Naive thymus-derived CD4-positive, alpha-beta T cell (primary cell): ENCODE measurements at regions not wholly inside any gene's neighbourhood (a gene's known extent, or its start where the extent isn't known, plus 50 kb on each side); places are given as distances from the start of the nearest gene placed in this dataset.

Experiments used
- ATAC-seq: fragments of 150-1000 bp; cut with Tn5 transposase; 2 replicates; pipeline ENCODE4 v1.10.0; 2021; ENCODE audit warnings: mild to moderate bottlenecking, moderate library complexity
- CTCF ChIA-PET: fragments of 350-600 bp; sonication (Branson Sonifier 250); formaldehyde crosslinking; loops from one replicate; lab custom pipeline; 2021; ENCODE audit warnings: antibody characterized with exemption; lab: Charles Lee
- POLR2A ChIA-PET: fragments of 350-600 bp; sonication (Branson Sonifier 250); formaldehyde crosslinking; loops from one replicate; lab custom pipeline; 2021; ENCODE audit warnings: antibody characterized with exemption, inconsistent platforms; lab: Charles Lee
- DNase-seq, 9 donors: peaks; one replicate each; pipeline versions ENCODE4 v3.0.0 to v3.0.0-alpha.2; 2020 to 2022; ENCODE audit warnings: mixed read lengths in 1 of 9
- H3K27ac ChIP-seq: one replicate; pipeline ENCODE4 v1.7.0; 2013; ENCODE audit warnings: mild to moderate bottlenecking, low read depth, low read length, moderate library complexity
- H3K27me3 ChIP-seq, 2 donors: one replicate each; pipeline ENCODE4 v1.7.0; 2013; ENCODE audit warnings: low read length in 2 of 2, mild to moderate bottlenecking in 2 of 2, moderate library complexity in 2 of 2; ENCODE audit not compliant: control insufficient read depth in 2 of 2, insufficient read depth in 2 of 2
- H3K36me3 ChIP-seq, 3 experiments: 1 replicate in 2 of 3; 2 replicates in 1 of 3; pipeline ENCODE4 v1.7.0; 2013; ENCODE audit warnings: low read length in 3 of 3, mild to moderate bottlenecking in 3 of 3, moderate library complexity in 1 of 3; ENCODE audit not compliant: insufficient read depth in 3 of 3, control insufficient read depth in 2 of 3
- H3K4me1 ChIP-seq, 2 donors: one replicate each; pipeline ENCODE4 v1.7.0; 2013; ENCODE audit warnings: low read length in 2 of 2, mild to moderate bottlenecking in 2 of 2, moderate library complexity in 1 of 2; ENCODE audit not compliant: control insufficient read depth in 2 of 2, insufficient read depth in 2 of 2
- H3K4me3 ChIP-seq: 2 replicates; pipeline ENCODE4 v1.7.0; 2013; ENCODE audit warnings: mild to moderate bottlenecking, low read length
- H3K9me3 ChIP-seq, 3 experiments: 1 replicate in 2 of 3; 2 replicates in 1 of 3; pipeline ENCODE4 v1.7.0; 2013; ENCODE audit warnings: low read length in 3 of 3; ENCODE audit not compliant: control insufficient read depth in 2 of 3
- H3K27ac Mint-ChIP-seq, 9 donors: one replicate each; pipeline ENCODE4 v1.8.0; 2020 to 2022; ENCODE audit warnings: mixed read lengths in 9 of 9, mild to moderate bottlenecking in 8 of 9, moderate library complexity in 5 of 9, inconsistent platforms in 2 of 9
- H3K27me3 Mint-ChIP-seq, 5 donors: one replicate each; pipeline ENCODE4 v1.8.0; 2021 to 2022; ENCODE audit warnings: mixed read lengths in 5 of 5, mild to moderate bottlenecking in 1 of 5
- H3K36me3 Mint-ChIP-seq, 5 donors: one replicate each; pipeline ENCODE4 v1.8.0; 2020 to 2022; ENCODE audit warnings: mixed read lengths in 5 of 5, mild to moderate bottlenecking in 3 of 5, inconsistent platforms in 1 of 5
- H3K4me1 Mint-ChIP-seq, 7 donors: one replicate each; pipeline ENCODE4 v1.8.0; 2020 to 2022; ENCODE audit warnings: mixed read lengths in 7 of 7, mild to moderate bottlenecking in 3 of 7, inconsistent platforms in 1 of 7
- H3K4me3 Mint-ChIP-seq, 10 donors: one replicate each; pipeline ENCODE4 v1.8.0; 2020 to 2022; ENCODE audit warnings: mild to moderate bottlenecking in 10 of 10, mixed read lengths in 10 of 10, moderate library complexity in 6 of 10, inconsistent platforms in 2 of 10
- H3K9me3 Mint-ChIP-seq, 11 donors: one replicate each; pipeline ENCODE4 v1.8.0; 2020 to 2022; ENCODE audit warnings: mixed read lengths in 11 of 11, mild to moderate bottlenecking in 4 of 11, inconsistent platforms in 1 of 11, moderate library complexity in 1 of 11
- intact Hi-C, 2 donors: fragments of 100-400 bp; cut with micrococcal nuclease; formaldehyde crosslinking; loops; one replicate each; pipeline ENCODE4 v1.15.1; 2023

GRCh38 chr2:43033016-43033270 lies 193.5 kb downstream of the ZFP36L2 start:
- intact Hi-C loops: no loop called here
- H3K4me1 Mint-ChIP-seq: peaks cover 5 to 48% (median 34%) of the 10 kb centered on the region in 7 donors
- Histone ChIP-seq H3K4me3 (no peak overlapping the region), H3K36me3 (no peaks in the 10 kb centered on the region), H3K27me3 (no peaks in the 10 kb centered on the region), H3K9me3 (no peaks in the 10 kb centered on the region), H3K4me1 (peaks cover 0 to 19% of the 10 kb centered on the region in 2 donors), H3K27ac (no peak overlapping the region)
- H3K36me3 Mint-ChIP-seq: no peaks in the 10 kb centered on the region
- peak overlapping the region in 9 of 10 donors; percentile 47 to 85 (median 73) for H3K4me3 Mint-ChIP-seq
- peak overlapping the region in 8 of 9 donors; percentile 73 to 96 (median 88) for H3K27ac Mint-ChIP-seq
- H3K9me3 Mint-ChIP-seq: no peaks in the 10 kb centered on the region
- ChIA-PET POLR2A (no interaction called here), CTCF (interaction anchor here (1.0 kb wide), 1 partner anchor 12 kb away, joined by 5 read pairs; no protein-coding TSS in a partner anchor)
- ATAC-seq (no peak), DNase-seq (no peak)
- H3K27me3 Mint-ChIP-seq: peaks cover 0 to 8% (median 0%) of the 10 kb centered on the region in 5 donors

GRCh38 chr2:43032213-43033015 lies 194.0 kb downstream of the ZFP36L2 start:
- no peaks in the 10 kb centered on the region for H3K36me3 ChIP-seq
- DNase-seq: no peak
- ChIA-PET CTCF (interaction anchor here (0.8 to 1.0 kb wide), 3 partner anchors 13 to 197 kb away, joined by 3 to 5 read pairs (median 3); no protein-coding TSS in a partner anchor), POLR2A (interaction anchor here (0.7 to 1.3 kb wide), 5 partner anchors 14 to 188 kb away, joined by 3 read pairs; no protein-coding TSS in a partner anchor)
- Mint-ChIP-seq H3K4me1 (peaks cover 5 to 51% (median 37%) of the 10 kb centered on the region in 7 donors), H3K27me3 (peaks cover 0 to 10% (median 0%) of the 10 kb centered on the region in 5 donors), H3K27ac (peak overlapping the region in 8 of 9 donors; percentile 57 to 96 (median 88)), H3K9me3 (no peaks in the 10 kb centered on the region), H3K4me3 (peak overlapping the region in 9 of 10 donors; percentile 61 to 85 (median 73)), H3K36me3 (no peaks in the 10 kb centered on the region)
- H3K27ac ChIP-seq: no peak overlapping the region
- peaks cover 0 to 19% of the 10 kb centered on the region in 2 donors for H3K4me1 ChIP-seq
- H3K4me3 ChIP-seq: no peak overlapping the region
- no peaks in the 10 kb centered on the region for H3K27me3 ChIP-seq
- intact Hi-C loops: no loop called here
- ATAC-seq: no peak
- H3K9me3 ChIP-seq: no peaks in the 10 kb centered on the region

GRCh38 chr2:43031471-43032212 lies 194.8 kb downstream of the ZFP36L2 start:
- no peak for ATAC-seq
- CTCF ChIA-PET: interaction anchor here (0.8 to 0.9 kb wide), 2 partner anchors 20 to 198 kb away, joined by 3 read pairs; no protein-coding TSS in a partner anchor
- H3K9me3 Mint-ChIP-seq: no peaks in the 10 kb centered on the region
- peaks cover 0 to 19% of the 10 kb centered on the region in 2 donors for H3K4me1 ChIP-seq
- DNase-seq: no peak
- H3K4me3 Mint-ChIP-seq: peak overlapping the region in 4 of 10 donors; percentile 61 to 85 (median 76)
- POLR2A ChIA-PET: interaction anchor here (0.7 to 1.3 kb wide), 5 partner anchors 15 to 189 kb away, joined by 3 read pairs; no protein-coding TSS in a partner anchor
- H3K9me3 ChIP-seq: no peaks in the 10 kb centered on the region
- H3K27ac Mint-ChIP-seq: peak overlapping the region in 8 of 9 donors; percentile 57 to 96 (median 88)
- no peaks in the 10 kb centered on the region for H3K36me3 ChIP-seq
- H3K27ac ChIP-seq: no peak overlapping the region
- H3K4me1 Mint-ChIP-seq: peaks cover 5 to 51% (median 41%) of the 10 kb centered on the region in 7 donors
- no peak overlapping the region for H3K4me3 ChIP-seq
- intact Hi-C loops: no loop called here
- no peaks in the 10 kb centered on the region for H3K36me3 Mint-ChIP-seq
- H3K27me3 ChIP-seq: no peaks in the 10 kb centered on the region
- H3K27me3 Mint-ChIP-seq: peaks cover 0 to 10% (median 0%) of the 10 kb centered on the region in 5 donors

GRCh38 chr2:43030551-43031307 lies 195.7 kb downstream of the ZFP36L2 start:
- H3K27me3 ChIP-seq: no peaks in the 10 kb centered on the region
- no peaks in the 10 kb centered on the region for H3K9me3 ChIP-seq
- no peaks in the 10 kb centered on the region for H3K36me3 ChIP-seq
- peaks cover 0 to 19% of the 10 kb centered on the region in 2 donors for H3K4me1 ChIP-seq
- peaks cover 0 to 10% (median 0%) of the 10 kb centered on the region in 5 donors for H3K27me3 Mint-ChIP-seq
- CTCF ChIA-PET: no interaction called here
- H3K9me3 Mint-ChIP-seq: peaks cover 0 to 3% (median 0%) of the 10 kb centered on the region in 11 donors
- POLR2A ChIA-PET: interaction anchor here (1.3 kb wide), 1 partner anchor 54 kb away, joined by 4 read pairs; no protein-coding TSS in a partner anchor
- no peak overlapping the region for H3K4me3 Mint-ChIP-seq
- peaks cover 5 to 59% (median 49%) of the 10 kb centered on the region in 7 donors for H3K4me1 Mint-ChIP-seq
- peak overlapping the region in 6 of 9 donors; percentile 34 to 81 (median 66) for H3K27ac Mint-ChIP-seq
- intact Hi-C loops: no loop called here
- no peak for ATAC-seq
- DNase-seq: no peak
- no peak overlapping the region for H3K4me3 ChIP-seq
- no peak overlapping the region for H3K27ac ChIP-seq
- H3K36me3 Mint-ChIP-seq: no peaks in the 10 kb centered on the region

GRCh38 chr2:43029186-43029585 lies 197.2 kb downstream of the ZFP36L2 start:
- ATAC-seq (no peak), DNase-seq (no peak)
- POLR2A ChIA-PET: interaction anchor here (1.2 to 1.7 kb wide), 2 partner anchors 195 to 201 kb away, joined by 4 to 5 read pairs; no protein-coding TSS in a partner anchor
- peaks cover 5 to 66% (median 59%) of the 10 kb centered on the region in 7 donors for H3K4me1 Mint-ChIP-seq
- Histone ChIP-seq H3K27ac (no peak overlapping the region), H3K27me3 (no peaks in the 10 kb centered on the region), H3K4me1 (peaks cover 0 to 29% of the 10 kb centered on the region in 2 donors), H3K4me3 (no peak overlapping the region), H3K36me3 (no peaks in the 10 kb centered on the region), H3K9me3 (no peaks in the 10 kb centered on the region)
- peak overlapping the region in 6 of 9 donors; percentile 15 to 77 (median 41) for H3K27ac Mint-ChIP-seq
- peaks cover 0 to 3% (median 0%) of the 10 kb centered on the region in 11 donors for H3K9me3 Mint-ChIP-seq
- CTCF ChIA-PET: interaction anchor here (0.7 kb wide), 1 partner anchor 200 kb away, joined by 3 read pairs; no protein-coding TSS in a partner anchor
- no peak overlapping the region for H3K4me3 Mint-ChIP-seq
- H3K36me3 Mint-ChIP-seq: no peaks in the 10 kb centered on the region
- intact Hi-C loops: no loop called here
- H3K27me3 Mint-ChIP-seq: peaks cover 0 to 10% (median 0%) of the 10 kb centered on the region in 5 donors

DNA sequence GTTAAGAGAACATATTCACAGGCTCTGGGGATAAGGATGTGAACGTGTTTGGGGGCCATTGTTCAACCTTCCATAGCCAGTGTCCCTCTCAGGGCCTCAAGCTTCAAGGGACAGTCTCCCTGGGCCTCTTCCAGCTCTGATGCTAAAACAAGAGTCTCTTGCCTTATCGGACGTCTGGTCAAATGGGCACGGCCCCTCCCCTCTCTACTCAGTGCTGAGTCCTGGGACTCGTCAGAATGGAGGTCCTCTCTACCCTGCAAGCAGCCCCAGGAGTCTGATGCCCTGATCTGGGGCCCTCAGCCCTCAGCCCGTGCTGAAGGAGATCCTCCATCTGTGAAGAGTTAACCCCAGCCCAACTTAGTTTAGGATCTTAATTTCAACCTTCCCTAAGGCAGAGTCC lies 198.2 kb downstream of the ZFP36L2 start:
- CTCF ChIA-PET: no interaction called here
- H3K4me1 Mint-ChIP-seq: peaks cover 5 to 64% (median 49%) of the 10 kb centered on the region in 7 donors
- intact Hi-C loops: no loop called here
- peaks cover 0 to 3% (median 0%) of the 10 kb centered on the region in 11 donors for H3K9me3 Mint-ChIP-seq
- no peak overlapping the region for H3K4me3 Mint-ChIP-seq
- DNase-seq (no peak), ATAC-seq (no peak)
- Histone ChIP-seq H3K36me3 (no peaks in the 10 kb centered on the region), H3K4me3 (no peak overlapping the region), H3K27me3 (no peaks in the 10 kb centered on the region), H3K4me1 (peaks cover 0 to 24% of the 10 kb centered on the region in 2 donors), H3K27ac (no peak overlapping the region), H3K9me3 (no peaks in the 10 kb centered on the region)
- no peaks in the 10 kb centered on the region for H3K36me3 Mint-ChIP-seq
- peak overlapping the region in 7 of 9 donors; percentile 21 to 82 (median 42) for H3K27ac Mint-ChIP-seq
- POLR2A ChIA-PET: interaction anchor here (1.7 kb wide), 1 partner anchor 196 kb away, joined by 5 read pairs; no protein-coding TSS in a partner anchor
- H3K27me3 Mint-ChIP-seq: peaks cover 0 to 11% (median 0%) of the 10 kb centered on the region in 5 donors
